Activated T-helper 1 cell treated with anti-CD3 and anti-CD28 coated beads, Interleukin-12 subunit alpha, Interleukin-12 subunit beta, Interleukin-2, Interleukin-4 antibody, amounts not matched to agents 30 ng/mL and 10 ng/mL and 1 ng/mL, durations not matched to agents 14 hours and 24 hours and 36 hours (primary cell): ENCODE measurements at regions not wholly inside any gene's neighbourhood (a gene's known extent, or its start where the extent isn't known, plus 50 kb on each side); places are given as distances from the start of the nearest gene placed in this dataset.

Source experiments
- DNase-seq: peaks from one replicate; pipeline ENCODE4 v3.0.0; 2021; ENCODE audit warnings: low spot score
- H3K27ac Mint-ChIP-seq: one replicate; pipeline ENCODE4 v1.8.0; 2021; ENCODE audit warnings: mild to moderate bottlenecking, mixed read lengths
- H3K27me3 Mint-ChIP-seq: one replicate; pipeline ENCODE4 v1.8.0; 2022; ENCODE audit warnings: mild to moderate bottlenecking, moderate library complexity, mixed read lengths; ENCODE audit not compliant: insufficient read depth
- H3K36me3 Mint-ChIP-seq: one replicate; pipeline ENCODE4 v1.8.0; 2021; ENCODE audit warnings: low read depth, mixed read lengths
- H3K4me1 Mint-ChIP-seq: one replicate; pipeline ENCODE4 v1.8.0; 2021; ENCODE audit warnings: low read depth, mixed read lengths
- H3K4me3 Mint-ChIP-seq: one replicate; pipeline ENCODE4 v1.8.0; 2021; ENCODE audit warnings: mild to moderate bottlenecking, moderate library complexity, mixed read lengths
- H3K9me3 Mint-ChIP-seq: one replicate; pipeline ENCODE4 v1.8.0; 2021; ENCODE audit warnings: mixed read lengths
- intact Hi-C: fragments of 100-400 bp; cut with micrococcal nuclease; formaldehyde crosslinking; loops from one replicate; pipeline ENCODE4 v1.15.1; 2024

DNA sequence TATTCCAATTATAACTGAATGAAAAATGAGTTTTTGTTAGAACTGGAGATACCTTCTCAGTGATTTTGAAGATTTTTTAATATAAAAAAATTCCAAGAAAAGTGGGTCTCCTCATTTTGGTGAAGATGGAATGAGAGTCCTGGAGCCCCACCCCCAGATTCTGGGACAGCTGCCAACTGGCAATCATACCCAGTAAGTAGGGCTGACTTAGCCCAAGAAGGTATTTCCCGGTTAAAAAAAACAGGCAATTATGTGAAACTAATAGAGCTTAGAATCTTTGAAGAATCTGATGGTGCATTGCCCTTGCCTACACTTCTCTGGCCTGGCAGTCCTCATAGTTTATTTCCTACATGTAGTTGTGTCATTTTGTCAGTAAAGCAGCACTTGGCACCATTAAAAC lies 52.8 kb upstream of the VWDE start:
- no peaks in the 10 kb centered on the region for H3K9me3 Mint-ChIP-seq
- H3K27me3 Mint-ChIP-seq, result peaks cover 2% of the 10 kb centered on the region
- no peak for DNase-seq
- H3K4me1 Mint-ChIP-seq, result no peaks in the 10 kb centered on the region
- H3K4me3 Mint-ChIP-seq, result no peak overlapping the region
- intact Hi-C loops, result no loop called here
- H3K27ac Mint-ChIP-seq, result no peak overlapping the region
- no peaks in the 10 kb centered on the region for H3K36me3 Mint-ChIP-seq

- H3K4me1 Mint-ChIP-seq, result no peaks in the 10 kb centered on the region
- H3K27me3 Mint-ChIP-seq, result peaks cover 6% of the 10 kb centered on the region
- intact Hi-C loops, result loop anchor here (1.0 kb wide), 2 partner anchors 32 to 38 kb away; no protein-coding TSS in a partner anchor
- H3K4me3 Mint-ChIP-seq, result no peak overlapping the region
- no peak for DNase-seq
- H3K36me3 Mint-ChIP-seq, result no peaks in the 10 kb centered on the region
- H3K27ac Mint-ChIP-seq, result no peak overlapping the region
- H3K9me3 Mint-ChIP-seq, result no peaks in the 10 kb centered on the region
Measured at GRCh38 chr7:12458520-12459131, 55.0 kb upstream of the VWDE start.

GRCh38 chr7:12467837-12468236 lies 64.2 kb upstream of the VWDE start:
- intact Hi-C loops, result no loop called here
- Mint-ChIP-seq H3K27ac (no peak overlapping the region), H3K4me1 (no peaks in the 10 kb centered on the region), H3K4me3 (no peak overlapping the region), H3K27me3 (peaks cover 5% of the 10 kb centered on the region), H3K36me3 (no peaks in the 10 kb centered on the region), H3K9me3 (no peaks in the 10 kb centered on the region)
- DNase-seq, result no peak

GRCh38 chr7:12469568-12469967 lies 65.9 kb upstream of the VWDE start:
- Mint-ChIP-seq H3K4me3 (no peak overlapping the region), H3K4me1 (no peaks in the 10 kb centered on the region), H3K9me3 (no peaks in the 10 kb centered on the region), H3K27ac (no peak overlapping the region), H3K27me3 (peaks cover 5% of the 10 kb centered on the region), H3K36me3 (no peaks in the 10 kb centered on the region)
- intact Hi-C loops, result no loop called here
- DNase-seq, result no peak

DNA sequence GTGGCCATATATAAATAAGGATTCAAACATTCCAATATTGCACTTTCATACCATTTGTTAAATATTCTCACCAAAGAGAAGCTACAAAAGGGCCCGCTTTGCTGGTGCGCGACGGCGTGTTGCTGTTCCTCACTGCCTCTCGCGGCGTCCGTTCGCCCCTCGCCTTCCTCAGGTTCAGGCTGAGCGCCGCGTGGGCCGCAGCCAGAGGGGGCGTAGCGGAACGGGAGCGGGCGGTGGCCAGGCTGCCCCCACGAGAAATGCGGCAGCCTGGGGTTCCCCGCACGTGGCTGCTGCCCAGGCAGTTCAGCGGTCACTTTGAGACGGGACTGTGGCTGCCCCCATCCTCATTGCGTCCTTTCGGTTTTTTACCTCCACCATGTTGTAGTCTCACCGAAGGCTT lies 67.3 kb upstream of the VWDE start:
- intact Hi-C loops, result no loop called here
- Mint-ChIP-seq H3K27ac (no peak overlapping the region), H3K4me1 (no peaks in the 10 kb centered on the region), H3K9me3 (no peaks in the 10 kb centered on the region), H3K36me3 (no peaks in the 10 kb centered on the region), H3K27me3 (peaks cover 3% of the 10 kb centered on the region), H3K4me3 (no peak overlapping the region)
- DNase-seq, result no peak

- Mint-ChIP-seq H3K27me3 (peaks cover 5% of the 10 kb centered on the region), H3K27ac (no peak overlapping the region), H3K36me3 (no peaks in the 10 kb centered on the region), H3K4me1 (no peaks in the 10 kb centered on the region), H3K4me3 (no peak overlapping the region), H3K9me3 (no peaks in the 10 kb centered on the region)
- intact Hi-C loops, result no loop called here
- no peak for DNase-seq
Measured at GRCh38 chr7:12474035-12474434, 70.4 kb upstream of the VWDE start.

DNA sequence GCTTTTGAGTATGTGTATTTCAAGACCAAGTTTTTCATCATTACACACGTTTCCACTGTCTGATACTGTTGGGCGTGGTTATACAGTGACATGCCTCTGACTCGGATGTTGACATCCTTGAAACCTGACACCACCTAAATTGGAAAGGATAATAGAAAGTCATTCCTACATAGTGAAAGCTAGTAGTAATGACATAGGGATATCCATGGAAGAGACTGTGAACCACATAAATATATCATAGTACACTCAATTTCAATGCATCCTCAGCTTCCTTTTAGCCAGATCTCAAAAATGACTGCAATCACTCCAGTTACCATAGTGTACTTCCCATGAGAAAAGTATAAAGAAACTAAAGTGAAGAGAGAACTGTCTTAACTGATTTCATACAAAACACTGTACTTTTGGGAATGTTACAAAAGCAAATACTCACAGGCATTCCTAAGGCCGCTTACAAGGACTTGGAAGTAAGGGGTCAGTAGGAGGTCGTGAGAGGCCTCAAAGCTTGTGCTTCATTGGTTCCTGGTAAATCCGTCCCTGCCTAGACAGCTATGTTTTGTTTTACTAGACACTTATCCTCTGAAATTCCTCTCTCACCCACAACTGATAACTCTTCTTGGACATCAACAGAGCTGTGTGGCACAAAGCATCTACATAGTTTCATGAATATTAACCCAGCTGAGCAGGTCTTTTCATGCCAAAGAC lies 71.8 kb upstream of the VWDE start:
- DNase-seq, result no peak
- Mint-ChIP-seq H3K27me3 (peaks cover 5% of the 10 kb centered on the region), H3K4me3 (no peak overlapping the region), H3K36me3 (no peaks in the 10 kb centered on the region), H3K27ac (no peak overlapping the region), H3K9me3 (no peaks in the 10 kb centered on the region), H3K4me1 (no peaks in the 10 kb centered on the region)
- intact Hi-C loops, result no loop called here

DNA sequence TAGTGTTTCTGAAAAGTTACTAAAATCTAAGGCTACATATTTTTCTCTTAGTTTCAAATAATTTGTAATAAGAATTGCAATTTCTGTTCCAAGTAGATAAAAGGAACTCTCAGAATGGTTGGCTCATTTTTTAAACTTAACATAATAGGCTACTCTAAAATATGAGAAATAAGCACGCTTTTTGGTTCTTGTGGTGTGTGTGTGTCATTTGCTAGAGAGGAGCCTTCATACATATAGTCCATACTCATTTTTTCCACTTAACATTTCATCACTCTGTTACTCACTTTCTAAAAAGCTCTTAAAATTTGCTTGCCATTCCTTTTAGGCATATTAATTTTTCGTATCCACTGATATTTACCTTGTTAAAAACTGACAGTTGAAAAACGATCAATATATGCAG lies 74.0 kb upstream of the VWDE start:
- Mint-ChIP-seq H3K4me3 (no peak overlapping the region), H3K27me3 (peaks cover 5% of the 10 kb centered on the region), H3K36me3 (no peaks in the 10 kb centered on the region), H3K4me1 (peaks cover 14% of the 10 kb centered on the region), H3K9me3 (no peaks in the 10 kb centered on the region), H3K27ac (no peak overlapping the region)
- DNase-seq, result no peak
- intact Hi-C loops, result no loop called here

- Mint-ChIP-seq H3K9me3 (no peaks in the 10 kb centered on the region), H3K27me3 (peaks cover 2% of the 10 kb centered on the region), H3K4me1 (peaks cover 14% of the 10 kb centered on the region), H3K36me3 (no peaks in the 10 kb centered on the region), H3K4me3 (no peak overlapping the region), H3K27ac (peak overlapping the region; percentile 45)
- DNase-seq, result no peak
- intact Hi-C loops, result no loop called here
Measured at GRCh38 chr7:12481722-12482121, 78.1 kb upstream of the VWDE start.

- peaks cover 14% of the 10 kb centered on the region for H3K4me1 Mint-ChIP-seq
- H3K9me3 Mint-ChIP-seq, result no peaks in the 10 kb centered on the region
- no peak for DNase-seq
- no peak overlapping the region for H3K27ac Mint-ChIP-seq
- H3K4me3 Mint-ChIP-seq, result no peak overlapping the region
- intact Hi-C loops, result no loop called here
- no peaks in the 10 kb centered on the region for H3K36me3 Mint-ChIP-seq
- peaks cover 5% of the 10 kb centered on the region for H3K27me3 Mint-ChIP-seq
Measured at GRCh38 chr7:12485845-12486244, 82.2 kb upstream of the VWDE start.

GRCh38 chr7:12488341-12488740 lies 82.2 kb upstream of the SCIN start:
- H3K4me1 Mint-ChIP-seq, result no peaks in the 10 kb centered on the region
- H3K27ac Mint-ChIP-seq, result no peak overlapping the region
- no peak overlapping the region for H3K4me3 Mint-ChIP-seq
- intact Hi-C loops, result no loop called here
- H3K9me3 Mint-ChIP-seq, result no peaks in the 10 kb centered on the region
- H3K27me3 Mint-ChIP-seq, result peaks cover 5% of the 10 kb centered on the region
- no peak for DNase-seq
- no peaks in the 10 kb centered on the region for H3K36me3 Mint-ChIP-seq

DNA sequence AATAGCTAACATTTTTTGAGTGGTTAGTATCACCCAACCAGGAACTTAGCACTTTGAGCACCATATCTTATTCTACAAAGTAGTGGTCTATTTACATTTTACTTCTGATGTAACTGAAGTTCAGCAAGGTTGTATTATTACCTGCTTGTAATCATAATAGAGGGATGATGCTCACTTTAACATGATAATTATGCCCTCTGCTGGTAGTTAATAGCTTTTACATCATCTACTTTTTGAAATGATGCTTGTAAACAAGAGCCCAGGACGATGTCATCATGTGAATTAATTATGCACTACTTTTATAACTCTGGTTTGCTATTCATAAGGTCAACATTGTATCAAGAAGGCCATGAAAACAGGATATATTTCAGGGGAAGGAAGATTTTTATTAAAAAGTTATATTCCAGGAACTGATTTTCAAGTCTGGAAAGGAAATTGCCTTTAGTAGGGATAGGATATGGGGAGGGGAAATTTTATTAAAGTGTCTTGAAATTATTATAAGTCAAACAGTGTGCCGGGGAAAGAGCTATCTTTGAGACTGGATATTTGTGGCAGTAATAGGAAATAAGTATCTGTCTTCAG lies 80.3 kb upstream of the SCIN start:
- peaks cover 13% of the 10 kb centered on the region for H3K27me3 Mint-ChIP-seq
- H3K36me3 Mint-ChIP-seq, result no peaks in the 10 kb centered on the region
- intact Hi-C loops, result loop anchor here (1.0 to 5.0 kb wide), 5 partner anchors 32 to 1063 kb away; no protein-coding TSS in a partner anchor

GRCh38 chr7:12490940-12491339 lies 79.6 kb upstream of the SCIN start:
- intact Hi-C loops, result loop anchor here (1.0 to 5.0 kb wide), 5 partner anchors 33 to 1064 kb away; no protein-coding TSS in a partner anchor
- Mint-ChIP-seq H3K27me3 (peaks cover 13% of the 10 kb centered on the region), H3K4me1 (no peaks in the 10 kb centered on the region), H3K9me3 (no peaks in the 10 kb centered on the region), H3K4me3 (no peak overlapping the region), H3K36me3 (no peaks in the 10 kb centered on the region), H3K27ac (no peak overlapping the region)
- no peak for DNase-seq

More for the DNA sequence above, 80.3 kb upstream of the SCIN start:
- no peaks in the 10 kb centered on the region for H3K9me3 Mint-ChIP-seq
- no peak overlapping the region for H3K4me3 Mint-ChIP-seq
- no peaks in the 10 kb centered on the region for H3K4me1 Mint-ChIP-seq
- no peak for DNase-seq
- no peak overlapping the region for H3K27ac Mint-ChIP-seq
